DND-41 (cell line): ENCODE measurements at regions not wholly inside any gene's neighbourhood (a gene's known extent, or its start where the extent isn't known, plus 50 kb on each side); places are given as distances from the start of the nearest gene placed in this dataset.
"Not testable (repeated sequence)": the region's sequence is repeated elsewhere in the genome, so short reads cannot be mapped to it uniquely, and the experiment has no call there.

Experiments
- CTCF ChIP-seq: IDR thresholded peaks from 2 replicates; pipeline ENCODE4 v1.5.1; 2012; ENCODE audit warnings: borderline replicate concordance, low read length, moderate library complexity, mild to moderate bottlenecking; ENCODE audit not compliant: poor library complexity, severe bottlenecking; ENCODE audit errors: extremely low read depth
- EZH2 ChIP-seq: IDR thresholded peaks from 3 replicates; pipeline ENCODE4 v1.6.1; 2012; ENCODE audit warnings: borderline replicate concordance, low read depth, mild to moderate bottlenecking, moderate library complexity, low read length, inconsistent platforms; ENCODE audit not compliant: severe bottlenecking

GRCh38 chr2:87505239-87505638, 242.6 kb upstream of the PLGLB2 start:
- TF ChIP-seq EZH2, CTCF: not testable (repeated sequence)
